Upper lobe of right lung (tissue), 1 donor: ENCODE measurements at regions not wholly inside any gene's neighbourhood (a gene's known extent, or its start where the extent isn't known, plus 50 kb on each side); places are given as distances from the start of the nearest gene placed in this dataset.

Source experiments
- ATAC-seq: fragments of 200-7000 bp; cut with Tn5 transposase; one replicate; pipeline ENCODE4 v1.9.1; 2020; ENCODE audit warnings: mild to moderate bottlenecking, moderate library complexity
- DNase-seq: peaks from one replicate; pipeline ENCODE4 v3.0.0-alpha.2; 2020
- H3K27ac ChIP-seq: fragments of 200-600 bp; one replicate; pipeline ENCODE4 v1.8.0; 2022
- H3K27me3 ChIP-seq: fragments of 200-600 bp; one replicate; pipeline ENCODE4 v1.8.0; 2022; ENCODE audit warnings: mild to moderate bottlenecking
- H3K36me3 ChIP-seq: fragments of 200-600 bp; one replicate; pipeline ENCODE4 v1.8.0; 2022
- H3K4me1 ChIP-seq: fragments of 200-600 bp; one replicate; pipeline ENCODE4 v1.8.0; 2022
- H3K4me3 ChIP-seq: fragments of 200-600 bp; one replicate; pipeline ENCODE4 v1.8.0; 2022; ENCODE audit warnings: mild to moderate bottlenecking
- H3K9me3 ChIP-seq: fragments of 200-600 bp; one replicate; pipeline ENCODE4 v1.8.0; 2022
- intact Hi-C: fragments of 100-400 bp; cut with DNase I; formaldehyde crosslinking; loops from one replicate; pipeline ENCODE4 v1.11.0; 2022
- TF ChIP-seq, protein P1 (sequence below): fragments of 200-600 bp; IDR thresholded peaks from one replicate; pipeline ENCODE4 v1.8.0; 2022; ENCODE audit warnings: antibody characterized with exemption
- donor health status: DM: no; HTN: yes; CAD: no; lungs with severe emphysema.

GRCh38 chr2:199586646-199587045 lies 128.9 kb upstream of the SATB2 start:
- ATAC-seq = no peak
- Histone ChIP-seq H3K27me3 (no peaks in the 10 kb centered on the region), H3K27ac (no peak overlapping the region), H3K9me3 (no peaks in the 10 kb centered on the region), H3K4me1 (no peaks in the 10 kb centered on the region), H3K36me3 (no peaks in the 10 kb centered on the region), H3K4me3 (no peak overlapping the region)
- TF ChIP-seq, protein P1, sequence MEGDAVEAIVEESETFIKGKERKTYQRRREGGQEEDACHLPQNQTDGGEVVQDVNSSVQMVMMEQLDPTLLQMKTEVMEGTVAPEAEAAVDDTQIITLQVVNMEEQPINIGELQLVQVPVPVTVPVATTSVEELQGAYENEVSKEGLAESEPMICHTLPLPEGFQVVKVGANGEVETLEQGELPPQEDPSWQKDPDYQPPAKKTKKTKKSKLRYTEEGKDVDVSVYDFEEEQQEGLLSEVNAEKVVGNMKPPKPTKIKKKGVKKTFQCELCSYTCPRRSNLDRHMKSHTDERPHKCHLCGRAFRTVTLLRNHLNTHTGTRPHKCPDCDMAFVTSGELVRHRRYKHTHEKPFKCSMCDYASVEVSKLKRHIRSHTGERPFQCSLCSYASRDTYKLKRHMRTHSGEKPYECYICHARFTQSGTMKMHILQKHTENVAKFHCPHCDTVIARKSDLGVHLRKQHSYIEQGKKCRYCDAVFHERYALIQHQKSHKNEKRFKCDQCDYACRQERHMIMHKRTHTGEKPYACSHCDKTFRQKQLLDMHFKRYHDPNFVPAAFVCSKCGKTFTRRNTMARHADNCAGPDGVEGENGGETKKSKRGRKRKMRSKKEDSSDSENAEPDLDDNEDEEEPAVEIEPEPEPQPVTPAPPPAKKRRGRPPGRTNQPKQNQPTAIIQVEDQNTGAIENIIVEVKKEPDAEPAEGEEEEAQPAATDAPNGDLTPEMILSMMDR = no peak
- intact Hi-C loops = no loop called here
- no peak for DNase-seq

- TF ChIP-seq, protein P1 = no peak
- intact Hi-C loops = no loop called here
- H3K9me3 ChIP-seq = no peaks in the 10 kb centered on the region
- H3K27me3 ChIP-seq = no peaks in the 10 kb centered on the region
- no peak for ATAC-seq
- no peaks in the 10 kb centered on the region for H3K4me1 ChIP-seq
- H3K27ac ChIP-seq = no peak overlapping the region
- DNase-seq = no peak
- no peaks in the 10 kb centered on the region for H3K36me3 ChIP-seq
- H3K4me3 ChIP-seq = no peak overlapping the region
Measured at GRCh38 chr2:199583676-199584075, 125.9 kb upstream of the SATB2 start.

DNA sequence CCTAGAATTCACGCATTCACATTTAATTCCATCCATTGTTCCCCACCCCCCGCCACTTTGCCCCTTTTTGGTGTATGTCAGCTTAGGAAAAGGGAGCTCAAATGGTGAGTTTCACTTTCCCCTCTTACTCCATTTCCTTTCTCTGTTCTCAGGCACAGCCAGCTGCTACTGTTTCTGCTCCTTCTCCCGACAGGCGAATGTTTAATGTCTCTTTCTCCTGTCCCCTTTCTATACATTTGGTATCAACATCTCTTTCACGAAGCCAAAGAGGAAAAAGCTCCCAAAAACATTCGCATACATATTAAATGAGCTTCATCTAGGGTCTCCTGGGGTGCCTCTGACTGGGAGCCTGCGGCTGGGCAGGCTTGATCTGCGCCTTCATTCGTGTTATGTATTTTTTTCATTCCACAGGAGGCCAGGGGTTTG lies 124.2 kb upstream of the SATB2 start:
- Histone ChIP-seq H3K27me3 (no peaks in the 10 kb centered on the region), H3K36me3 (no peaks in the 10 kb centered on the region), H3K9me3 (no peaks in the 10 kb centered on the region), H3K27ac (no peak overlapping the region), H3K4me1 (no peaks in the 10 kb centered on the region), H3K4me3 (peak overlapping the region; percentile 28)
- no peak for DNase-seq
- no peak for ATAC-seq
- intact Hi-C loops = no loop called here
- TF ChIP-seq, protein P1 = no peak

DNA sequence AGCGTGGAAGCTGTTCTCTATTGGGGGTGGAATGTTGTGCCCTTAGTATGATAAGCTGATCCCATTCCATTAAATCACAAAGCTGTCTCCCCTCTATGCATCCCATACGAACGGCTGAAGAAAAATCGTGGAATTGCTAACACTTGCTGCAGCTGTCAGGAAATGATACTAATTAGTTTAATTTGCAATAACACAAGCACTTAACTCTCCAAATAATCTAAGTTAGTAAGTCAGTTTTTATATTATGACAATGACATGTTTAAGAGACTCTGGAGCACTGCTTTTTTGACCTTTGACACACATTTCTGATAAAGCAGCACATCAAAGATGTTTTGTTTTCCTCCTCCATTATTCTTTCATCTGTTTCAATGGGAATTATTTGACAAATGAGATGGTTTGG lies 123.7 kb upstream of the SATB2 start:
- no peaks in the 10 kb centered on the region for H3K4me1 ChIP-seq
- TF ChIP-seq, protein P1 = no peak
- peak overlapping the region; percentile 28 for H3K4me3 ChIP-seq
- intact Hi-C loops = no loop called here
- no peak overlapping the region for H3K27ac ChIP-seq
- no peaks in the 10 kb centered on the region for H3K36me3 ChIP-seq
- DNase-seq (no peak), ATAC-seq (no peak)
- no peaks in the 10 kb centered on the region for H3K9me3 ChIP-seq
- no peaks in the 10 kb centered on the region for H3K27me3 ChIP-seq

GRCh38 chr2:199575416-199575815 lies 117.7 kb upstream of the SATB2 start:
- intact Hi-C loops = no loop called here
- no peak overlapping the region for H3K27ac ChIP-seq
- H3K4me1 ChIP-seq = no peaks in the 10 kb centered on the region
- ATAC-seq = no peak
- H3K9me3 ChIP-seq = no peaks in the 10 kb centered on the region
- peaks cover 7% of the 10 kb centered on the region for H3K27me3 ChIP-seq
- H3K36me3 ChIP-seq = no peaks in the 10 kb centered on the region
- no peak overlapping the region for H3K4me3 ChIP-seq
- DNase-seq = no peak
- TF ChIP-seq, protein P1 = no peak

DNA sequence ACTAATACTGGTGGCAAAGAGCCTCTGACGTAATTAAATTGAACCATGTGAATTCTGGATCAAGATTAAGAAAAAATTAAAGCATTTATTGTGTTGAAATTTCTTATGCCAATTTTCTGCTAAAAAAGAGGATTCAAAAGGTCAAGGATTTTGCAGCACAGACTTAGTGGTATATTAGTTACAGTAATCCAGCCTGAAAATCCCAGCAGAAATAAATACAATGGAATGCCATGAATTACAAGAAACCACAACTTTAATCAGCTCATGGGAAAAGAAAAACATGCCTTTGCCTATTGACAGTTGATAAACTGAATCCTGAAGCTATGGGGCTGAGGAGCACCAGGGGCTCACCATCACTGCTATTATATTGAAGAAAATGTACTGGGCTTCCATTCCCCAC lies 114.8 kb upstream of the SATB2 start:
- Histone ChIP-seq H3K4me3 (no peak overlapping the region), H3K27ac (no peak overlapping the region), H3K9me3 (no peaks in the 10 kb centered on the region), H3K4me1 (no peaks in the 10 kb centered on the region), H3K27me3 (peaks cover 7% of the 10 kb centered on the region), H3K36me3 (no peaks in the 10 kb centered on the region)
- ATAC-seq (no peak), DNase-seq (no peak)
- intact Hi-C loops = no loop called here
- TF ChIP-seq, protein P1 = no peak
